H1 (cell line): ENCODE measurements at regions not wholly inside any gene's neighbourhood (a gene's known extent, or its start where the extent isn't known, plus 50 kb on each side); places are given as distances from the start of the nearest gene placed in this dataset.

Experiments
- CTCF ChIA-PET: fragments of 300-600 bp; sonication (Branson Sonifier 250); formaldehyde crosslinking; loops from one replicate; lab custom pipeline; 2021; ENCODE audit not compliant: partially characterized antibody; lab: Charles Lee
- POLR2A ChIA-PET: fragments of 300-600 bp; sonication (Branson Sonifier 250); formaldehyde crosslinking; loops from one replicate; lab custom pipeline; 2021; ENCODE audit warnings: inconsistent platforms; ENCODE audit not compliant: partially characterized antibody; lab: Charles Lee
- DNase-seq, 2 experiments: peaks; one replicate each; pipeline versions ENCODE4 v3.0.0 to v3.0.0-alpha.2; 2010 to 2022; ENCODE audit warnings: low spot score in 2 of 2, low read depth in 1 of 2, mixed read lengths in 1 of 2
- FAIRE-seq: peaks from 2 replicates; lab custom pipeline; 2011; peaks lifted over from hg19 to GRCh38; lab: Jason Lieb, UNC
- H2AFZ ChIP-seq: 2 replicates; pipeline ENCODE4 v1.8.1; 2012; ENCODE audit warnings: low read length, inconsistent platforms
- H2AK5ac ChIP-seq: 2 replicates; pipeline ENCODE4 v1.6.1; 2013; ENCODE audit warnings: low read depth, low read length
- H2BK120ac ChIP-seq: replicated peaks from 2 replicates; pipeline ENCODE3; 2013; ENCODE audit warnings: low read depth, low read length, inconsistent platforms
- H2BK12ac ChIP-seq: 2 replicates; pipeline ENCODE4 v1.6.1; 2013; ENCODE audit warnings: low read depth, low read length
- H2BK15ac ChIP-seq: 2 replicates; pipeline ENCODE4 v1.6.1; 2013; ENCODE audit warnings: low read length
- H2BK20ac ChIP-seq: 2 replicates; pipeline ENCODE4 v1.6.1; 2013; ENCODE audit warnings: low read length
- H2BK5ac ChIP-seq: 2 replicates; pipeline ENCODE4 v1.6.1; 2013; ENCODE audit warnings: low read depth, low read length
- H3K14ac ChIP-seq: 2 replicates; pipeline ENCODE4 v1.6.1; 2013; ENCODE audit warnings: inconsistent platforms; ENCODE audit not compliant: insufficient read length
- H3K18ac ChIP-seq: 2 replicates; pipeline ENCODE4 v1.6.1; 2013; ENCODE audit warnings: low read length; ENCODE audit errors: extremely low read depth
- H3K23ac ChIP-seq: 2 replicates; pipeline ENCODE4 v1.6.1; 2013; ENCODE audit warnings: inconsistent platforms; ENCODE audit not compliant: insufficient read length
- H3K23me2 ChIP-seq: 2 replicates; pipeline ENCODE4 v1.6.1; 2013; ENCODE audit warnings: low read depth, low read length
- H3K27ac ChIP-seq: 2 replicates; pipeline ENCODE4 v1.6.1; 2011; ENCODE audit warnings: low read depth, low read length, inconsistent platforms
- H3K27me3 ChIP-seq, 4 experiments: replicated peaks in 1 of 4; 1 replicate in 1 of 4; 2 replicates in 3 of 4; pipeline versions ENCODE4 v1.6.1 to v1.8.1; 2011 to 2013; ENCODE audit warnings: low read length in 3 of 4, mild to moderate bottlenecking in 3 of 4, inconsistent platforms in 2 of 4, mixed read lengths in 2 of 4, moderate library complexity in 1 of 4; ENCODE audit not compliant: control insufficient read depth in 3 of 4, insufficient read depth in 3 of 4; ENCODE audit errors: extremely low read depth in 1 of 4
- H3K36me3 ChIP-seq, 4 experiments: 2 replicates each; pipeline versions ENCODE4 v1.6.1 to v1.8.1; 2011 to 2013; ENCODE audit warnings: mild to moderate bottlenecking in 4 of 4, low read length in 3 of 4, moderate library complexity in 2 of 4, control low read depth in 1 of 4, inconsistent platforms in 1 of 4; ENCODE audit not compliant: insufficient read depth in 4 of 4, control insufficient read depth in 2 of 4
- H3K4ac ChIP-seq: replicated peaks from 2 replicates; pipeline ENCODE3; 2013; ENCODE audit warnings: low read length, low read depth, mixed read lengths, inconsistent platforms; ENCODE audit not compliant: insufficient read length
- H3K4me1 ChIP-seq, 4 experiments: replicated peaks in 1 of 4; 1 replicate in 1 of 4; 2 replicates in 3 of 4; pipeline versions ENCODE4 v1.6.1 to v1.8.1; 2011 to 2013; ENCODE audit warnings: low read length in 3 of 4, inconsistent platforms in 2 of 4, mixed read lengths in 1 of 4; ENCODE audit not compliant: insufficient read depth in 4 of 4, control insufficient read depth in 3 of 4
- H3K4me2 ChIP-seq, 2 experiments: 2 replicates each; pipeline versions ENCODE4 v1.6.1 to v1.8.1; 2011 to 2013; ENCODE audit warnings: low read depth in 2 of 2, low read length in 2 of 2, control low read depth in 1 of 2, inconsistent platforms in 1 of 2, mild to moderate bottlenecking in 1 of 2; ENCODE audit not compliant: insufficient read depth in 1 of 2
- H3K4me3 ChIP-seq, 4 experiments: fragments of 200-600, 300-600 bp in 1 of 4; sonication (generic), shearing (Covaris generic), sonication (Bioruptor Twin) in 1 of 4; 2 replicates each; pipeline versions ENCODE4 v1.5.1 to v1.8.1; 2011 to 2016; ENCODE audit warnings: low read length in 4 of 4, low read depth in 3 of 4, control low read depth in 2 of 4, inconsistent platforms in 2 of 4, mild to moderate bottlenecking in 2 of 4, mixed read lengths in 1 of 4, moderate library complexity in 1 of 4; ENCODE audit not compliant: insufficient read depth in 2 of 4; ENCODE audit errors: extremely low read depth in 1 of 4
- H3K56ac ChIP-seq: replicated peaks from 2 replicates; pipeline ENCODE3; 2013; ENCODE audit warnings: low read depth, mild to moderate bottlenecking, mixed read lengths, low read length, inconsistent platforms; ENCODE audit not compliant: insufficient read length
- H3K79me1 ChIP-seq: 2 replicates; pipeline ENCODE4 v1.6.1; 2013; ENCODE audit warnings: low read depth, low read length, control low read depth
- H3K79me2 ChIP-seq, 2 experiments: 2 replicates each; pipeline versions ENCODE4 v1.6.1 to v1.8.1; 2012 to 2013; ENCODE audit warnings: low read length in 2 of 2, mild to moderate bottlenecking in 2 of 2, inconsistent platforms in 1 of 2; ENCODE audit not compliant: insufficient read depth in 2 of 2, control insufficient read depth in 1 of 2
- H3K9ac ChIP-seq, 4 experiments: replicated peaks in 1 of 4; 1 replicate in 1 of 4; 2 replicates in 3 of 4; pipeline versions ENCODE4 v1.6.1 to v1.8.1; 2011 to 2013; ENCODE audit warnings: low read depth in 3 of 4, low read length in 3 of 4, control low read depth in 2 of 4, mild to moderate bottlenecking in 2 of 4, moderate library complexity in 2 of 4, inconsistent platforms in 1 of 4; ENCODE audit errors: extremely low read depth in 1 of 4
- H3K9me3 ChIP-seq, 2 experiments: 2 replicates each; pipeline versions ENCODE4 v1.6.1 to v1.8.1; 2012 to 2013; ENCODE audit warnings: mild to moderate bottlenecking in 2 of 2, moderate library complexity in 2 of 2, control low read depth in 1 of 2, inconsistent platforms in 1 of 2, low read depth in 1 of 2, low read length in 1 of 2, mixed read lengths in 1 of 2; ENCODE audit not compliant: insufficient read depth in 2 of 2
- H4K20me1 ChIP-seq, 2 experiments: replicated peaks in 1 of 2; 2 replicates each; pipeline versions ENCODE3 to v1.8.1; 2011 to 2013; ENCODE audit warnings: inconsistent platforms in 2 of 2, low read length in 2 of 2, mild to moderate bottlenecking in 1 of 2; ENCODE audit not compliant: insufficient read depth in 2 of 2, control insufficient read depth in 1 of 2
- H4K5ac ChIP-seq: 2 replicates; pipeline ENCODE4 v1.6.1; 2013; ENCODE audit warnings: low read length, low read depth, mixed read lengths, inconsistent platforms; ENCODE audit not compliant: insufficient read length
- H4K8ac ChIP-seq: 2 replicates; pipeline ENCODE4 v1.8.0; 2013; ENCODE audit warnings: mild to moderate bottlenecking, moderate library complexity, low read length, inconsistent platforms; ENCODE audit not compliant: insufficient read depth; ENCODE audit errors: extremely low read depth
- H4K91ac ChIP-seq: replicated peaks from 2 replicates; pipeline ENCODE3; 2013; ENCODE audit warnings: low read length, mixed read lengths, inconsistent platforms; ENCODE audit not compliant: insufficient read length
- CTCF ChIP-seq, 3 experiments: IDR thresholded peaks; 1 replicate in 2 of 3; 2 replicates in 1 of 3; pipeline versions ENCODE4 v1.5.1 to v1.6.1; 2011; ENCODE audit warnings: low read length in 3 of 3, mild to moderate bottlenecking in 3 of 3, inconsistent platforms in 2 of 3, low read depth in 1 of 3, moderate library complexity in 1 of 3; ENCODE audit not compliant: insufficient read depth in 1 of 3; ENCODE audit errors: control extremely low read depth in 1 of 3
- EGR1 ChIP-seq: IDR thresholded peaks from 2 replicates; pipeline ENCODE4 v1.6.1; 2011; ENCODE audit warnings: low read depth, low read length, borderline replicate concordance
- GABPA ChIP-seq: IDR thresholded peaks from 2 replicates; pipeline ENCODE4 v1.6.1; 2011; ENCODE audit warnings: mild to moderate bottlenecking, low read length, moderate library complexity, borderline replicate concordance; ENCODE audit not compliant: insufficient read depth
- NRF1 ChIP-seq: IDR thresholded peaks from 2 replicates; pipeline ENCODE4 v1.6.1; 2011; ENCODE audit warnings: mild to moderate bottlenecking, low read depth, low read length, improper control_type of control experiment
- PHF8 ChIP-seq: fragments of 200-600 bp; sonication (generic); conservative IDR thresholded peaks from 2 replicates; pipeline ENCODE4 v1.7.1; 2012; ENCODE audit warnings: low read depth, mild to moderate bottlenecking, inconsistent platforms, low read length, moderate library complexity
- POU5F1 ChIP-seq: IDR thresholded peaks from 2 replicates; pipeline ENCODE4 v1.6.1; 2011; ENCODE audit warnings: low read depth, mild to moderate bottlenecking, low read length, moderate library complexity
- TBP ChIP-seq: IDR thresholded peaks from 2 replicates; pipeline ENCODE4 v1.6.1; 2011; ENCODE audit warnings: low read depth, low read length, improper control_type of control experiment
- TCF12 ChIP-seq: IDR thresholded peaks from 2 replicates; pipeline ENCODE4 v1.6.1; 2011; ENCODE audit warnings: low read depth, mild to moderate bottlenecking, low read length

GRCh38 chr20:48444249-48444648 is 383.6 kb downstream of the PREX1 start:
- Histone ChIP-seq H3K23ac (no peak overlapping the region), H2BK120ac (no peak overlapping the region), H4K20me1 (no peaks in the 10 kb centered on the region), H2AFZ (no peak overlapping the region), H3K14ac (no peak overlapping the region), H3K56ac (no peak overlapping the region), H2AK5ac (no peak overlapping the region), H3K23me2 (no peaks in the 10 kb centered on the region), H3K36me3 (no peaks in the 10 kb centered on the region), H3K79me1 (no peaks in the 10 kb centered on the region), H2BK5ac (no peak overlapping the region), H3K79me2 (no peaks in the 10 kb centered on the region), H3K27me3 (no peaks in the 10 kb centered on the region), H4K8ac (no peak overlapping the region), H3K4me1 (no peaks in the 10 kb centered on the region), H3K4ac (no peak overlapping the region), H3K9me3 (peaks cover 2 to 6% of the 10 kb centered on the region in 2 experiments; a peak in 1 of 4 replicates), H3K4me2 (no peak overlapping the region), H4K5ac (no peak overlapping the region), H3K4me3 (no peak overlapping the region), H2BK12ac (no peak overlapping the region), H2BK15ac (no peak overlapping the region), H3K27ac (no peak overlapping the region), H2BK20ac (no peak overlapping the region), H4K91ac (no peak overlapping the region), H3K18ac (no peak overlapping the region), H3K9ac (no peak overlapping the region)
- no peak for TF ChIP-seq EGR1
- no peak for TF ChIP-seq CTCF (IDR thresholded peaks at IDR 0.05; ENCODE audit: control extremely low read depth in 1 of 3, insufficient read depth in 1 of 3, low read depth in 1 of 3, low read length in 3 of 3)
- no peak for TF ChIP-seq GABPA
- TF ChIP-seq PHF8 = no peak
- TF ChIP-seq NRF1 = no peak
- no peak for TF ChIP-seq TCF12
- TF ChIP-seq POU5F1 = no peak
- TF ChIP-seq TBP = no peak
- CTCF ChIA-PET = no interaction called here
- POLR2A ChIA-PET = no interaction called here
- DNase-seq (no peak), FAIRE-seq (no peak)
